GM12891 (cell line): ENCODE measurements at regions not wholly inside any gene's neighbourhood (a gene's known extent, or its start where the extent isn't known, plus 50 kb on each side); places are given as distances from the start of the nearest gene placed in this dataset.

ENCODE experiments used
- DNase-seq: peaks from one replicate; pipeline ENCODE4 v3.0.0; 2011; ENCODE audit warnings: low spot score; ENCODE audit not compliant: insufficient read length
- FAIRE-seq: peaks from 2 replicates; lab custom pipeline; 2011; peaks lifted over from hg19 to GRCh38; lab: Jason Lieb, UNC
- PAX5 ChIP-seq: IDR thresholded peaks from 2 replicates; pipeline ENCODE4 v1.6.1; 2011; ENCODE audit warnings: low read length, moderate library complexity, mild to moderate bottlenecking; ENCODE audit not compliant: insufficient read depth, severe bottlenecking
- POLR2A ChIP-seq: IDR thresholded peaks from 2 replicates; pipeline ENCODE4 v1.6.1; 2011; ENCODE audit warnings: low read depth, low read length, control low read depth
- POLR2AphosphoS5 ChIP-seq: IDR thresholded peaks from 2 replicates; pipeline ENCODE4 v1.6.1; 2011; ENCODE audit warnings: low read depth, low read length, control low read depth
- POU2F2 ChIP-seq: IDR thresholded peaks from 2 replicates; pipeline ENCODE4 v1.6.1; 2011; ENCODE audit warnings: low read depth, mild to moderate bottlenecking, control low read depth, low read length, moderate library complexity
- SPI1 ChIP-seq: IDR thresholded peaks from 2 replicates; pipeline ENCODE4 v1.6.1; 2011; ENCODE audit warnings: low read depth, low read length, control low read depth
- TAF1 ChIP-seq: IDR thresholded peaks from 2 replicates; pipeline ENCODE4 v1.6.1; 2011; ENCODE audit warnings: low read depth, low read length, control low read depth

DNA sequence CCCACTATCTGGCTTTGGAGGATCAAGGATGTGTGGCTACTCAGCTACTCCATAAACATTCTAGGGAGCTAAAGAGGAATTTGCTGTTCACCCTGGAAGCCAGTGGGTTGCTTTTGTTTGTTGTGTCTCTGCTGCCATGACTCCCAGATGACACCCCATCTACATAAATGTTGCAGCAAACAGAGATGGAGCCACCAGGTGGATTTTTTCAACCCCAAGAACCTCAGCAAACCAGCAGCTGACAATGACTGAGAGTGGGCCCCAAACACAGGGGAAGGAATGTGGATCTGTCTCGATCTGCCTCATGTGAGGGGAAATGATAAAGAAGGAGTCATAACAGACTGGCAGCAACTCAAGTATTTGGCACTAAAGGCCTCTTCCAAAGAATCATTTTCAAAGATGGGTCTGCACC is 132.7 kb upstream of the TNC start:
- FAIRE-seq (no peak), DNase-seq (no peak)
- TF ChIP-seq POLR2AphosphoS5 (no peak), TAF1 (no peak), POU2F2 (no peak), SPI1 (no peak), PAX5 (no peak), POLR2A (no peak)

DNA sequence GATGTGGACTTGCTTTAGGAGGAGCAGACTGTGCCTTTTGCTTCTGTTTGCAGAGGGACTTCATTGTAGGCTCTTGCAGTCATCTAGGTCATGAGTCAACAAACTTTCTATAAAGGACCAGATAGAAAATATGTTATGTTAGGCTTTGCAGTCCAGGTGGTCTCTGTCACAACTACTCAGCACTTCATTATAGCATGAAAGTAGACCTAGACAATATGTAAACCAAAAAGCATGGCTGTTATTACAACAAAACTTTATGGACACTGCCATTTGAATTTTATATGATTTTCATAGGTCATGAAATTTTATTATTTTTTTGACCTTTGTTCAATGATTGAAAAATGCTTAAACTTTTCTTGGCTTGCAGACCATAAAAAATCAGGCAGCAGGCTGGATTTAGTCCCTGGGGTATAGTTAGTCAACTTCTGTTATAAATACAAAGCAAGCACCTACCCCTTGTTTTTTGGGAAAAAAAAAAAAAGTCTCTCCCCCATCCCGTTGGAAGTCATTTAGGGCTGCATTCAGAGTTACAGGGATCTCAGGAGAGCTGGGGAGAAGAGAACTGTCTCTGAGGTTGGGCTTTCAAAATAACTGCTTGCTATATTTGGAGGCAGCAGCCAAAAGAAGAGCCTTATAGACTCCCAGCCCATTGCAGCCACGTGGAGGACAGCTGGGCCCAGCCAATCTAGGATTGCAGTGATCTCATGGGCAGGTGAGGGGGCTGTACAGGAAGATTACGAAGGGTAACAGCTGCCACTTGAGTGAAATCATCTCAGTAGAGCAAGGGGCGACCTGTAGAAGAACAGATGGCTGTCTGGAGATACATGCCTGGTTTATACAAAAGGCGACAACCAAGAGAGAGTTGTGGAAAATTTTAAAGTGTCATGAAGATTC is 136.6 kb upstream of the TNC start:
- TF ChIP-seq POLR2A (no peak), PAX5 (no peak), TAF1 (no peak), POLR2AphosphoS5 (no peak), SPI1 (no peak), POU2F2 (no peak)
- FAIRE-seq (no peak), DNase-seq (no peak)

DNA sequence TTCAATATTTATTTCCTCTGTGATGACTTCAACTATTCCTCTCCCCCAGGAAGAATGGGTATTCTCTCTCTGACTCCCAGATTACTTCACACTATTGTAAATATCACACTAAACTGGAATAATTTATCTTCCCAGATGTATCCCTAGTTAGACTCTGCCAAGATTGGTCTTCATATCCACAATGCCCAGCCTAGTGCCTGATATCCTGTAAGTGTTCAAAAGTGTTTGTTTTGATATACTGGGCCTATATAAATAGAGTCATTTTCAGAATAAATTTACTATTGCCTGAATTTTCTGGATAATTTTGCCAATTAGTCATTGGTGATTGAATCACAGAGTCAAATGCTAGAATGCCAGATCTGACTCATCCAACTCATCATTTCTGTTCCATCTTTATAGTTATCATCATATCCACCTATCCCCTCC is 143.7 kb upstream of the TNC start:
- FAIRE-seq (no peak), DNase-seq (no peak)
- no peak for TF ChIP-seq POLR2A
- no peak for TF ChIP-seq TAF1
- no peak for TF ChIP-seq PAX5
- TF ChIP-seq POLR2AphosphoS5 = no peak
- TF ChIP-seq POU2F2 = no peak
- no peak for TF ChIP-seq SPI1

DNA sequence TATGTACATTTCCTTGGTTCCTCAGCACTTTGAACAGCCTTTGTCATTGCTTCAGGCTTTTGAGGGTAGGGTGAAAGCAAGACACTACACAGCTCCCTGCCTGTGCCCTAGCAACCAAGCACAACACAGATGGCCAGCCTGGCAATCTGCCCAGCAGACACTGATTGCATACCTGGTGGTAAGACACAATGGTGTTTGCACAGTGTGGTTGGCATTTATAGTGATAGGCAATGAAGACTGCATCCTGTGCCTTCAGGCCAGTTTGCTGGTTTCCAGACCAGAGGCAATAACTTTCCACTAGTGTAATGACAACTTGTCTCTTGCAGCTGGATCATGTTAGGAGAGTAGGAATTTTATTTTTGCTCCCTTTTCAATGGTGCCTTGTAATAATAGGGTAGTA is 144.5 kb upstream of the TNC start:
- TF ChIP-seq SPI1 = no peak
- DNase-seq (no peak), FAIRE-seq (no peak)

DNA sequence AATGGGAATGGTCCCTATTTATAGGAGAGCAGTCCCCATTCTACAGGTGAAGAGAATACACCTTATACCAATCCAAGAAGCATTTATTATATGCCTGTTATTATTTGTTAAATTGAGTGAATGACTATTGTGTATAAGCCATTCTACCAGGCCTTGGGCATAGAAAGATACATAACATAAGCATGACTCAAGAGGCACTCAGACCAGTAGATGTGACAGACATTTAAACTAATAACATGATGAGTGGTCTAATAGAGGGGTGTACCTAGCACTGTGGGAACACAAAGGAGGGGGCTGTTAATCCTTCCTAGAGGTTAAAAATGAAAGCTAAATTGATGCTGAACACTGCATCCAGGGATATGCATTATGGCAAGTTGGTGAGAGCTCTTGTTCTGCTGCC is 145.0 kb upstream of the TNC start:
- DNase-seq (no peak), FAIRE-seq (no peak)
- TF ChIP-seq PAX5 (no peak), POLR2AphosphoS5 (no peak), SPI1 (no peak), POLR2A (no peak), POU2F2 (no peak), TAF1 (no peak)

DNA sequence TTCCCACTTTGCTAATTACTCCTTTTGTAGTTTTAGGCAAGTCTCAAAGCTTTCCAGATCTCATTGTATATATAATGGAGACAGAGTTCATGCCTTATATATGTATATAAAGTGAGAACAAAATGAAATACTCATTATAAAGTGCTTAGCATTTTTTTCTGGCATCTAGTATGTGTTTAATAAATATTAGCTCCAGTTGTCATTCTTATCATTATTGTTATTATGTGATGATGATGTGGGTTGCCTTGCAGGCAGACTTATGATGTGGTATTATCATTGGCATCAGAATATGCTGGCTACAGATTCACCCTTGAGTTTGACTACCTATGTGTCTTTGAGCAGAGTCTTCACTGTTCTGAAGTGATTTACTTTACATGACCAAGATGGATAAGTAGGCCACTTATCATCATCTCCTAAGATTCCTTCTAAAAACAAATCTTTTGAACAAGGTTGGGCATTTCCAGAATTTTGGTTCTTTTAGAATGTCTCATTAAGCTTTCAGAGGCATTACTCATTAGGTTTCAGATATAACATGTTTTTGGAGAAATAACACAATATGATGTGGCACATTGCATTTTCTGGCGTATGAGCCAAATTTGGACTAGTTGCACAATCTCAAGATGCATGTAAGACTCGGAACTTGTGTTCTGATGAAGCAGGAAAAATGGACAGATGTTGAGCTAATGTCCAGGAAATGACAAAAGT is 145.6 kb upstream of the TNC start:
- TF ChIP-seq POU2F2 = no peak
- TF ChIP-seq POLR2AphosphoS5 = no peak
- no peak for TF ChIP-seq TAF1
- TF ChIP-seq POLR2A = no peak
- no peak for TF ChIP-seq SPI1
- no peak for TF ChIP-seq PAX5
- FAIRE-seq (no peak), DNase-seq (no peak)

DNA sequence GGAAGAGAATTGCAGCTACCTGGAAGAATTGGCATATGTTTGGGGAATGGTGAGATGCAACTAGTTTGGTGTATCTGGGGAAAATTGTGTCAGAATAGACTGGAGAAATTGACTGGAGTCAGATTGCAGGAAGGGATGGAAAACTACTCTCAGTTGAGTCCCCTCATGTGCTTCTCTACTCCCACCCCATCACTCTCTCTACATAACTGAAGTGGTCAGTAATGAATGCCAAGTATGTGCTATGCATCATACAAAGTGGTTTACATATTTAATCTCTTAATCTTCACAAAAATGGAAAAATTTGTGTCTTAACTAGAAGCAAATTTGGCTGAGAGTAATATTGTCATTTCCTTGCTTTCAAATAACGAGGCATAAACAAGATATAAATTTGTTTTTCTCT is 146.4 kb upstream of the TNC start:
- TF ChIP-seq POLR2AphosphoS5 (no peak), POLR2A (no peak), TAF1 (no peak), PAX5 (no peak), SPI1 (no peak)
- DNase-seq = no peak
- no peak for FAIRE-seq

DNA sequence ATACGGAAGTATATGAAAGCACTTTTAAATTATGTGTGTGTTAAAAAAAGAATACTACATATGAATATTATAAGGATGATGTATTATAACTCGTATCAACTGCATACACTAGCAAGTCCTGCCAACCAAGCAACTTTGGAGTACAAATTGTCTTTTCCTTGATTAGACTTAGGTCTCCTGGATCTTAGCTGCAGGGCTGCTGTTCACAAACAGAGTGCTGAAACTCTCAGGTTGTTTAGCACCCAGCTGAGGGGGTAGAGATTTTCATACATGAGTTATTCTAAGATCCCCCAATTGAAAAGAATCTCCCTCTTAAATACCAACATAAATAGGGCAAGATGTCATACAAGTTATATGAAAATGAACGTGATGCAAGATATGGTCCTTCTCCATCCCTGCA is 149.8 kb upstream of the TNC start:
- DNase-seq (no peak), FAIRE-seq (no peak)
- TF ChIP-seq POLR2AphosphoS5 (no peak), PAX5 (no peak), POU2F2 (no peak), TAF1 (no peak), POLR2A (no peak), SPI1 (no peak)

DNA sequence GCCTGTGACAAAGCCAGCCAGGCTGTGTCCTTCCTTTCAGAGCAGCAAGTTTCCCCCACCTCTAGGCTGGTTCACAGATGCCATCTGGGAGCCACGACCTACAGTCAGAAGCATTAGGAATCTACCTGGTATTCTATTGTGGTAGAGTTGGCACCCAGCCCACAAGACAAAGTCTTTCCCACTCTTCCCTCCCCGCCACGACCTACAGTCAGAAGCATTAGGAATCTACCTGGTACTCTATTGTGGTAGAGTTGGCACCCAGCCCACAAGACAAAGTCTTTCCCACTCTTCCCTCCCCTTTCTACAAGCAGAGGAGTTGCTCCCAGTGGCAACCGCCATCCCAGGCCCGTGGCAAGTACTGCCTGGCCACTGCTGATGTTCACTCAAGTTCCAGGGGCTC is 157.8 kb upstream of the TNC start:
- FAIRE-seq = no peak

DNA sequence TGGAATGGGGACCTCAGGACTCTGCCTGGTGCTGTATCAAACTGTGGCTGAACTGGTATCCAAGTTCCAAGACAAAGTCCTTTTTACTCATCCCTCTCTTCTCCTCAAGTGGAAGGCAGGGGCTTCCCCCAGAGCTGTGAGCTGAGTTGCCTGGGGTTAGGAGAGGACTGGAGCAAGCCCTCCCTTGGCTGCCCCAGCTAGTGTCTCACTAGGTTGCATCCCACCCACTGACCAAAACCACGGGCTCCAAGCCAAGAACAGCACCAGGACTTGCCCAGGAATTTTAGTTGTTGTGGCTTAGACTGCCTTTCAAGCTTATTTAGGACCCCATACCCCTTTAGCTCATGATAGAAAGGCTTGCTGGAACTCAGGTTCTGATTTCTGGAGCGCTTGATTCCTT is 158.7 kb upstream of the TNC start:
- no peak for FAIRE-seq
- TF ChIP-seq TAF1 = no peak
- TF ChIP-seq SPI1 = no peak
- TF ChIP-seq POLR2A = no peak
- no peak for TF ChIP-seq POLR2AphosphoS5
- TF ChIP-seq POU2F2 = no peak
- TF ChIP-seq PAX5 = no peak
- no peak for DNase-seq

More for the DNA sequence above, 157.8 kb upstream of the TNC start:
- no peak for DNase-seq
- TF ChIP-seq PAX5 = no peak
- no peak for TF ChIP-seq POLR2A
